Hepatocyte (in vitro differentiated cells): ENCODE measurements at regions not wholly inside any gene's neighbourhood (a gene's known extent, or its start where the extent isn't known, plus 50 kb on each side); places are given as distances from the start of the nearest gene placed in this dataset.
A peak's percentile ranks its signal among the peaks of the same experiment; 100 is the strongest.

Experiments
- DNase-seq: peaks from one replicate; pipeline ENCODE4 v3.0.0-alpha.2; 2016; ENCODE audit warnings: low spot score
- H2AFZ ChIP-seq: fragments of 200-600 bp; sonication (generic); 2 replicates; pipeline ENCODE4 v1.6.0; 2016; ENCODE audit warnings: antibody characterized with exemption, mild to moderate bottlenecking
- H3K27ac ChIP-seq: fragments of 200-600 bp; sonication (generic); 2 replicates; pipeline ENCODE4 v1.5.1; 2016; ENCODE audit warnings: mild to moderate bottlenecking
- H3K27me3 ChIP-seq: fragments of 200-600 bp; sonication (generic); 2 replicates; pipeline ENCODE4 v1.6.1; 2016
- H3K36me3 ChIP-seq: fragments of 200-600 bp; sonication (generic); replicated peaks from 2 replicates; pipeline ENCODE4 v1.5.1; 2016; ENCODE audit warnings: low read depth; ENCODE audit not compliant: insufficient read depth
- H3K4me1 ChIP-seq: fragments of 200-600 bp; sonication (generic); 2 replicates; pipeline ENCODE4 v1.5.1; 2016; ENCODE audit warnings: mild to moderate bottlenecking, moderate library complexity; ENCODE audit not compliant: insufficient read depth
- H3K4me2 ChIP-seq: fragments of 200-600 bp; sonication (generic); 2 replicates; pipeline ENCODE4 v1.6.0; 2016
- H3K4me3 ChIP-seq: fragments of 200-600 bp; sonication (generic); 2 replicates; pipeline ENCODE4 v1.5.1; 2016; ENCODE audit warnings: mild to moderate bottlenecking
- H3K79me2 ChIP-seq: fragments of 200-600 bp; sonication (generic); 2 replicates; pipeline ENCODE4 v1.6.0; 2017; ENCODE audit warnings: mild to moderate bottlenecking
- H3K9me2 ChIP-seq: fragments of 200-600 bp; sonication (generic); replicated peaks from 2 replicates; pipeline ENCODE4 v1.6.0; 2017; ENCODE audit warnings: mild to moderate bottlenecking; ENCODE audit not compliant: insufficient read depth
- H3K9me3 ChIP-seq: fragments of 200-600 bp; sonication (generic); 2 replicates; pipeline ENCODE4 v1.5.1; 2016; ENCODE audit warnings: low read depth, mild to moderate bottlenecking
- H4K20me1 ChIP-seq: fragments of 200-600 bp; sonication (generic); 2 replicates; pipeline ENCODE4 v1.6.0; 2016; ENCODE audit warnings: mild to moderate bottlenecking; ENCODE audit not compliant: insufficient read depth, poor library complexity, severe bottlenecking
- EZH2 ChIP-seq: fragments of 200-600 bp; sonication (generic); IDR thresholded peaks from 2 replicates; pipeline ENCODE4 v1.6.1; 2016; ENCODE audit warnings: antibody characterized with exemption, mild to moderate bottlenecking, borderline replicate concordance
- EZH2phosphoT487 ChIP-seq: fragments of 200-600 bp; sonication (generic); IDR thresholded peaks from one replicate; pipeline ENCODE4 v1.6.1; 2018; ENCODE audit warnings: antibody characterized with exemption, mild to moderate bottlenecking, low read depth, moderate library complexity; ENCODE audit not compliant: unreplicated experiment, severe bottlenecking
- WGBS: methylation state at CpG from one replicate; pipeline ENCODE4 v1.1.6; 2016; ENCODE audit warnings: low lambda C conversion rate; ENCODE audit errors: missing lambda C conversion rate; 5-methylcytosine and 5-hydroxymethylcytosine counted together
- TF ChIP-seq, protein P1 (sequence below): fragments of 200-600 bp; sonication (generic); IDR thresholded peaks from 2 replicates; pipeline ENCODE4 v1.5.1; 2016; ENCODE audit warnings: antibody characterized with exemption, mild to moderate bottlenecking; ENCODE audit not compliant: poor library complexity

DNA sequence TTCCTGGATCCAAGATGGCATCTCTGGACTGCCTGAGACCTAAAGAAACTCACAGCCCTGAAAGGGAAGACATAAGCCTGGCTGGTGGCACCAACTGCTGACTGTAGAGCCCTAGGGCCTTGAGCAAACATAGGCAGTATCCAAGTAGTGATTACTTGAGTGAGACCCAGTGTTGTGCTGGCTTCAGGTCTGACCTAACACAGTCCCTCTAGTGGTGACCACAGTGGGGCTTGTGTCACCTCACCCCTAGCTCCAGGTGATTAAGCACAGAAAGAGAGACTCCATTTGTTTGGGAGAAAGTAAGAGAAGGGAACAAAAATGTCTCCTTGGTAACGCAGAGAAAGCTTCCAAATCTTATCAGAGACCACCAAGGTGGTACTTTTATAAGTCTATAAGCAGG lies 496.3 kb upstream of the HTR2C start:
- WGBS = 94% methylated on average over 1 of the region's 1 CpG
- no peaks in the 10 kb centered on the region for H3K4me1 ChIP-seq
- no peaks in the 10 kb centered on the region for H4K20me1 ChIP-seq
- no peaks in the 10 kb centered on the region for H3K79me2 ChIP-seq
- no peaks in the 10 kb centered on the region for H3K36me3 ChIP-seq
- no peak overlapping the region for H3K27ac ChIP-seq
- H3K9me2 ChIP-seq = no peaks in the 10 kb centered on the region
- DNase-seq = no peak
- no peak overlapping the region for H3K4me2 ChIP-seq
- no peaks in the 10 kb centered on the region for H3K9me3 ChIP-seq
- no peak for TF ChIP-seq EZH2
- TF ChIP-seq, protein P1, sequence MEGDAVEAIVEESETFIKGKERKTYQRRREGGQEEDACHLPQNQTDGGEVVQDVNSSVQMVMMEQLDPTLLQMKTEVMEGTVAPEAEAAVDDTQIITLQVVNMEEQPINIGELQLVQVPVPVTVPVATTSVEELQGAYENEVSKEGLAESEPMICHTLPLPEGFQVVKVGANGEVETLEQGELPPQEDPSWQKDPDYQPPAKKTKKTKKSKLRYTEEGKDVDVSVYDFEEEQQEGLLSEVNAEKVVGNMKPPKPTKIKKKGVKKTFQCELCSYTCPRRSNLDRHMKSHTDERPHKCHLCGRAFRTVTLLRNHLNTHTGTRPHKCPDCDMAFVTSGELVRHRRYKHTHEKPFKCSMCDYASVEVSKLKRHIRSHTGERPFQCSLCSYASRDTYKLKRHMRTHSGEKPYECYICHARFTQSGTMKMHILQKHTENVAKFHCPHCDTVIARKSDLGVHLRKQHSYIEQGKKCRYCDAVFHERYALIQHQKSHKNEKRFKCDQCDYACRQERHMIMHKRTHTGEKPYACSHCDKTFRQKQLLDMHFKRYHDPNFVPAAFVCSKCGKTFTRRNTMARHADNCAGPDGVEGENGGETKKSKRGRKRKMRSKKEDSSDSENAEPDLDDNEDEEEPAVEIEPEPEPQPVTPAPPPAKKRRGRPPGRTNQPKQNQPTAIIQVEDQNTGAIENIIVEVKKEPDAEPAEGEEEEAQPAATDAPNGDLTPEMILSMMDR = no peak
- no peak for TF ChIP-seq EZH2phosphoT487
- H3K4me3 ChIP-seq = no peak overlapping the region
- H2AFZ ChIP-seq = no peak overlapping the region
- no peaks in the 10 kb centered on the region for H3K27me3 ChIP-seq

DNA sequence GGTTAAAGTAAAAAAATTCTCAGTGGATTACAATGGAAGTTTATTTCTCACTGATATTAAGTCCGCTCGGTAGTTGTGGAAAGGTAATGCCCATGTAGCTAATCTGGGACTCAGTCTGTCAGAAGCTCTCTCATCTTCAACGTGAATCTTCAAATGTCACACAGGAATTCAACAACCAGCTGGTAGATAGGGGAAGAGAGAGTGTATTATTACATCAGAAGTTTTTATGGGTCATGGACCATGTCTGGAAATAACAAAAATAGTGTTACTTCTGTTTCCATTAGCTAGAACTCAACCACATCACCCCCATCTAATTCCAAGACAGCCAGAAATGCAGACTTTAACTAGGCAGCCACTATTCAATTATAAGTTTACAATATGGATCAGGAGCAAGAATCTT lies 506.1 kb upstream of the HTR2C start:
- no peaks in the 10 kb centered on the region for H3K27me3 ChIP-seq
- H3K4me3 ChIP-seq = no peak overlapping the region
- DNase-seq = no peak
- no peak overlapping the region for H2AFZ ChIP-seq
- H3K9me2 ChIP-seq = no peaks in the 10 kb centered on the region
- no peaks in the 10 kb centered on the region for H3K36me3 ChIP-seq
- no peaks in the 10 kb centered on the region for H4K20me1 ChIP-seq
- H3K4me2 ChIP-seq = no peak overlapping the region
- no peaks in the 10 kb centered on the region for H3K4me1 ChIP-seq
- no peaks in the 10 kb centered on the region for H3K9me3 ChIP-seq
- WGBS = 58% methylated on average over 3 of the region's 3 CpGs
- TF ChIP-seq EZH2 (no peak), EZH2phosphoT487 (no peak)
- TF ChIP-seq, protein P1 = no peak
- H3K27ac ChIP-seq = no peak overlapping the region
- no peaks in the 10 kb centered on the region for H3K79me2 ChIP-seq

DNA sequence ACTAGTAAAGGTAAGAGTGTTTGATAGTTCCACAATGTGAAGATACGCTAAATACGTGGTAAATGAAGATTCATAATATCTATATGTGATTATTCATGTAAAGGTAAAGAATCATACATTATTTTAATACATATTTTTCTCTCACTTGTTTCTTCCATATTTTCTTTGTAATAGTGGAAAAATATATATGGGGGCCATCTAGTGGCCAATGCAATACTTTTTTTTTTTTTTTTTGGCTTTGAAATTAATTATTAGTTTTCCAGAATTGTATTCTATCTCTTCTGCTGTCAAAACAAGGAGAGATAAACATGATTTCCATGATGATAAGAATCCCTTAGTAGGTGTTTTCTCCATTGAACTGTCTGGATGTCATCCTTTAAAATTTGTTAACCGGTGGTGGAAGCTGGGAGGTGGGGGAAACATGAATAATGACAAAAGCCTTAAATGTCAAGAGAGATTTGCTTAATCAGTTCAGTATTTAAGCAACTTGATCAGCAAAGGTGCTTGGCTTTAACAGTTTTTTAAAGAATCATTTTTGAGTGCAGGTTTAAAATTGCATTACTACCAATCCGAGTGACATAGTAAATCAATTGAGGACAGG lies 508.7 kb upstream of the HTR2C start:
- H3K4me3 ChIP-seq = no peak overlapping the region
- TF ChIP-seq EZH2 (no peak), EZH2phosphoT487 (no peak)
- TF ChIP-seq, protein P1 = peak; percentile 60
- no peaks in the 10 kb centered on the region for H3K4me1 ChIP-seq
- no peaks in the 10 kb centered on the region for H3K27me3 ChIP-seq
- no peaks in the 10 kb centered on the region for H3K79me2 ChIP-seq
- H3K9me3 ChIP-seq = no peaks in the 10 kb centered on the region
- H3K27ac ChIP-seq = no peak overlapping the region
- no peak overlapping the region for H2AFZ ChIP-seq
- H3K9me2 ChIP-seq = no peaks in the 10 kb centered on the region
- no peaks in the 10 kb centered on the region for H3K36me3 ChIP-seq
- WGBS = 48% methylated on average over 4 of the region's 4 CpGs
- no peaks in the 10 kb centered on the region for H4K20me1 ChIP-seq
- H3K4me2 ChIP-seq = no peak overlapping the region
- DNase-seq = no peak
